IMR-90 (cell line): ENCODE measurements at regions not wholly inside any gene's neighbourhood (a gene's known extent, or its start where the extent isn't known, plus 50 kb on each side); places are given as distances from the start of the nearest gene placed in this dataset.

ENCODE experiments used
- CEBPB ChIP-seq: IDR thresholded peaks from 2 replicates; pipeline ENCODE4 v1.6.1; 2012; ENCODE audit warnings: low read depth, low read length, improper control_type of control experiment
- CHD1 ChIP-seq: IDR thresholded peaks from 2 replicates; pipeline ENCODE4 v1.6.1; 2012; ENCODE audit warnings: low read depth, low read length, improper control_type of control experiment
- CTCF ChIP-seq: conservative IDR thresholded peaks from 2 replicates; pipeline ENCODE4 v1.5.1; 2012; ENCODE audit warnings: mild to moderate bottlenecking, low read depth, low read length, improper control_type of control experiment
- ELK1 ChIP-seq: fragments of 150-350 bp; IDR thresholded peaks from 2 replicates; pipeline ENCODE4 v1.6.1; 2016; ENCODE audit warnings: low read depth, mild to moderate bottlenecking, low read length, moderate library complexity, borderline replicate concordance
- MAFK ChIP-seq: IDR thresholded peaks from 2 replicates; pipeline ENCODE4 v1.6.1; 2012; ENCODE audit warnings: low read depth, low read length, improper control_type of control experiment
- MAZ ChIP-seq: IDR thresholded peaks from 2 replicates; pipeline ENCODE4 v1.6.1; 2012; ENCODE audit warnings: low read depth, mild to moderate bottlenecking, low read length, improper control_type of control experiment, moderate library complexity, borderline replicate concordance
- MXI1 ChIP-seq: IDR thresholded peaks from 2 replicates; pipeline ENCODE4 v1.6.1; 2012; ENCODE audit warnings: low read depth, mild to moderate bottlenecking, low read length, moderate library complexity, borderline replicate concordance
- POLR2A ChIP-seq: IDR thresholded peaks from 2 replicates; pipeline ENCODE4 v1.6.1; 2012; ENCODE audit warnings: mild to moderate bottlenecking, low read depth, low read length
- RAD21 ChIP-seq: IDR thresholded peaks from 2 replicates; pipeline ENCODE4 v1.6.1; 2012; ENCODE audit warnings: low read length, improper control_type of control experiment
- RCOR1 ChIP-seq: IDR thresholded peaks from 2 replicates; pipeline ENCODE4 v1.6.1; 2012; ENCODE audit warnings: mild to moderate bottlenecking, low read length, improper control_type of control experiment; ENCODE audit not compliant: insufficient replicate concordance
- RFX5 ChIP-seq: IDR thresholded peaks from 2 replicates; pipeline ENCODE4 v1.8.0; 2012; ENCODE audit warnings: low read depth, mild to moderate bottlenecking, low read length, moderate library complexity
- SMC3 ChIP-seq: fragments of 150-350 bp; IDR thresholded peaks from 2 replicates; pipeline ENCODE4 v1.6.1; 2016; ENCODE audit warnings: low read depth, mild to moderate bottlenecking, antibody characterized with exemption, low read length, moderate library complexity
- USF2 ChIP-seq: fragments of 150-350 bp; IDR thresholded peaks from 2 replicates; pipeline ENCODE4 v1.6.1; 2017; ENCODE audit warnings: mild to moderate bottlenecking, antibody characterized with exemption, low read length, low read depth

- TF ChIP-seq POLR2A = no peak
- TF ChIP-seq MXI1 = no peak
- no peak for TF ChIP-seq CTCF
- TF ChIP-seq MAFK = no peak
- TF ChIP-seq SMC3 = no peak
- TF ChIP-seq RAD21 = no peak
- TF ChIP-seq CHD1 = no peak
- no peak for TF ChIP-seq RFX5
- no peak for TF ChIP-seq MAZ
- TF ChIP-seq ELK1 = no peak
- TF ChIP-seq USF2 = no peak
- no peak for TF ChIP-seq RCOR1
- no peak for TF ChIP-seq CEBPB
These were observed 912.7 kb upstream of the NR2F2 start for GRCh38 chr15:95417761-95418160.
